Hepatocyte (in vitro differentiated cells): ENCODE measurements at regions not wholly inside any gene's neighbourhood (a gene's known extent, or its start where the extent isn't known, plus 50 kb on each side); places are given as distances from the start of the nearest gene placed in this dataset. TPM values are rescaled to one million over a fixed set of nuclear protein-coding genes. Genes with fewer than 3 reads are reported as not detected.
A peak's percentile ranks its signal among the peaks of the same experiment; 100 is the strongest.

ENCODE experiments used
- DNase-seq: peaks from one replicate; pipeline ENCODE4 v3.0.0-alpha.2; 2016; ENCODE audit warnings: low spot score
- H2AFZ ChIP-seq: fragments of 200-600 bp; sonication (generic); 2 replicates; pipeline ENCODE4 v1.6.0; 2016; ENCODE audit warnings: antibody characterized with exemption, mild to moderate bottlenecking
- H3K27ac ChIP-seq: fragments of 200-600 bp; sonication (generic); 2 replicates; pipeline ENCODE4 v1.5.1; 2016; ENCODE audit warnings: mild to moderate bottlenecking
- H3K27me3 ChIP-seq: fragments of 200-600 bp; sonication (generic); 2 replicates; pipeline ENCODE4 v1.6.1; 2016
- H3K36me3 ChIP-seq: fragments of 200-600 bp; sonication (generic); replicated peaks from 2 replicates; pipeline ENCODE4 v1.5.1; 2016; ENCODE audit warnings: low read depth; ENCODE audit not compliant: insufficient read depth
- H3K4me1 ChIP-seq: fragments of 200-600 bp; sonication (generic); 2 replicates; pipeline ENCODE4 v1.5.1; 2016; ENCODE audit warnings: mild to moderate bottlenecking, moderate library complexity; ENCODE audit not compliant: insufficient read depth
- H3K4me2 ChIP-seq: fragments of 200-600 bp; sonication (generic); 2 replicates; pipeline ENCODE4 v1.6.0; 2016
- H3K4me3 ChIP-seq: fragments of 200-600 bp; sonication (generic); 2 replicates; pipeline ENCODE4 v1.5.1; 2016; ENCODE audit warnings: mild to moderate bottlenecking
- H3K79me2 ChIP-seq: fragments of 200-600 bp; sonication (generic); 2 replicates; pipeline ENCODE4 v1.6.0; 2017; ENCODE audit warnings: mild to moderate bottlenecking
- H3K9me2 ChIP-seq: fragments of 200-600 bp; sonication (generic); replicated peaks from 2 replicates; pipeline ENCODE4 v1.6.0; 2017; ENCODE audit warnings: mild to moderate bottlenecking; ENCODE audit not compliant: insufficient read depth
- H3K9me3 ChIP-seq: fragments of 200-600 bp; sonication (generic); 2 replicates; pipeline ENCODE4 v1.5.1; 2016; ENCODE audit warnings: low read depth, mild to moderate bottlenecking
- H4K20me1 ChIP-seq: fragments of 200-600 bp; sonication (generic); 2 replicates; pipeline ENCODE4 v1.6.0; 2016; ENCODE audit warnings: mild to moderate bottlenecking; ENCODE audit not compliant: insufficient read depth, poor library complexity, severe bottlenecking
- CTCF ChIP-seq: fragments of 200-600 bp; sonication (generic); IDR thresholded peaks from 2 replicates; pipeline ENCODE4 v1.5.1; 2016; ENCODE audit warnings: antibody characterized with exemption, mild to moderate bottlenecking; ENCODE audit not compliant: poor library complexity
- EZH2 ChIP-seq: fragments of 200-600 bp; sonication (generic); IDR thresholded peaks from 2 replicates; pipeline ENCODE4 v1.6.1; 2016; ENCODE audit warnings: antibody characterized with exemption, mild to moderate bottlenecking, borderline replicate concordance
- EZH2phosphoT487 ChIP-seq: fragments of 200-600 bp; sonication (generic); IDR thresholded peaks from one replicate; pipeline ENCODE4 v1.6.1; 2018; ENCODE audit warnings: antibody characterized with exemption, mild to moderate bottlenecking, low read depth, moderate library complexity; ENCODE audit not compliant: unreplicated experiment, severe bottlenecking
- WGBS: methylation state at CpG from one replicate; pipeline ENCODE4 v1.1.6; 2016; ENCODE audit warnings: low lambda C conversion rate; ENCODE audit errors: missing lambda C conversion rate; 5-methylcytosine and 5-hydroxymethylcytosine counted together
- small RNA-seq: library from RNA; depleted of rRNA; stranded (forward); fragments of <200 nt; gene quantifications from one replicate; pipeline ENCODE3, GENCODE V24; 2014

- Histone ChIP-seq H3K9me2 (no peaks in the 10 kb centered on the region), H4K20me1 (no peaks in the 10 kb centered on the region), H3K27me3 (no peaks in the 10 kb centered on the region), H3K36me3 (no peaks in the 10 kb centered on the region), H3K4me1 (no peaks in the 10 kb centered on the region), H2AFZ (no peak overlapping the region), H3K27ac (no peak overlapping the region), H3K79me2 (no peaks in the 10 kb centered on the region), H3K4me2 (no peak overlapping the region), H3K9me3 (no peaks in the 10 kb centered on the region), H3K4me3 (no peak overlapping the region)
- 53% methylated on average over 3 of the region's 3 CpGs for WGBS
- DNase-seq: no peak
- TF ChIP-seq CTCF: peak; percentile 13
- TF ChIP-seq EZH2phosphoT487: no peak
- no peak for TF ChIP-seq EZH2
Observed at GRCh38 chrX:82230013-82230412, 1028.1 kb downstream of the SH3BGRL start.

GRCh38 chrX:82232679-82233078 is 1030.8 kb downstream of the SH3BGRL start:
- TF ChIP-seq EZH2phosphoT487 (no peak), CTCF (no peak), EZH2 (no peak)

GRCh38 chrX:82237328-82237727 is 1035.4 kb downstream of the SH3BGRL start:
- no peak for TF ChIP-seq CTCF
- no peak for TF ChIP-seq EZH2
- no peak for TF ChIP-seq EZH2phosphoT487
- 60% methylated on average over 1 of the region's 1 CpG for WGBS
- no peaks in the 10 kb centered on the region for H3K36me3 ChIP-seq
- no peaks in the 10 kb centered on the region for H3K79me2 ChIP-seq
- no peaks in the 10 kb centered on the region for H3K9me2 ChIP-seq
- no peak overlapping the region for H3K4me2 ChIP-seq
- H3K4me3 ChIP-seq: no peak overlapping the region
- no peaks in the 10 kb centered on the region for H3K27me3 ChIP-seq
- no peak overlapping the region for H2AFZ ChIP-seq
- no peak for DNase-seq
- H3K27ac ChIP-seq: no peak overlapping the region
- no peaks in the 10 kb centered on the region for H3K4me1 ChIP-seq
- H3K9me3 ChIP-seq: no peaks in the 10 kb centered on the region
- no peaks in the 10 kb centered on the region for H4K20me1 ChIP-seq

More at GRCh38 chrX:82232679-82233078, 1030.8 kb downstream of the SH3BGRL start:
- no peaks in the 10 kb centered on the region for H3K9me2 ChIP-seq
- no peak for DNase-seq
- no peaks in the 10 kb centered on the region for H3K4me1 ChIP-seq
- H3K9me3 ChIP-seq: no peaks in the 10 kb centered on the region
- no peaks in the 10 kb centered on the region for H4K20me1 ChIP-seq
- no peak overlapping the region for H2AFZ ChIP-seq
- no peak overlapping the region for H3K4me2 ChIP-seq
- no peak overlapping the region for H3K27ac ChIP-seq
- no peaks in the 10 kb centered on the region for H3K27me3 ChIP-seq
- no peaks in the 10 kb centered on the region for H3K79me2 ChIP-seq
- no peak overlapping the region for H3K4me3 ChIP-seq
- H3K36me3 ChIP-seq: no peaks in the 10 kb centered on the region

Small RNA genes in the stretch of these regions (small RNA-seq; reads per million reads assigned to genes)
- gene RNU6-974P: not detected
